IPS-18c (cell line): ENCODE measurements at regions not wholly inside any gene's neighbourhood (a gene's known extent, or its start where the extent isn't known, plus 50 kb on each side); places are given as distances from the start of the nearest gene placed in this dataset.
"Not testable (repeated sequence)": the region's sequence is repeated elsewhere in the genome, so short reads cannot be mapped to it uniquely, and the experiment has no call there.

Experiments
- H3K4me3 ChIP-seq: 2 replicates; pipeline ENCODE4 v1.7.0; 2013; ENCODE audit warnings: low read depth, mild to moderate bottlenecking, low read length, moderate library complexity; ENCODE audit not compliant: insufficient read depth
- H3K9me3 ChIP-seq: one replicate; pipeline ENCODE4 v1.6.1; 2013; ENCODE audit warnings: mild to moderate bottlenecking, low read length, moderate library complexity; ENCODE audit not compliant: control insufficient read depth, insufficient read depth

DNA sequence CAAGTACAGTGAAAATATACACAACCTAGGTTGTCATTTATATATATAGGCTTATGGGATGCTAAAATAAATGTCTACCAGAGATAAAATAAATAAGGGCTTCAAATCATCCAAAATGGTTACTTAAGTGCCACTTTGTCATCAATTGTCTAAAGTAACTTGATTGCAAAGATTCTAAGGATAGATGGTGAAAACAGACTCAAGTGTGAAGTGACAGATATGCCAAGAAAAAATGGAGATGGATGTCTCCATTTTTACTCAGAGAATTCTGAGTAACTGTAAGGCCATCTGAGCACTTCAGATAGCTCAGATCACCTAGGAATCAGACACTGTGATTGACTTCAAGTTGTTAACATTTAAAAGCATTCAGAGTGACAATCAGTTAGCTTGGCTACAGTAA, 824.3 kb downstream of the PRELID2 start:
- Histone ChIP-seq H3K9me3 (no peaks in the 10 kb centered on the region), H3K4me3 (no peak overlapping the region)

DNA sequence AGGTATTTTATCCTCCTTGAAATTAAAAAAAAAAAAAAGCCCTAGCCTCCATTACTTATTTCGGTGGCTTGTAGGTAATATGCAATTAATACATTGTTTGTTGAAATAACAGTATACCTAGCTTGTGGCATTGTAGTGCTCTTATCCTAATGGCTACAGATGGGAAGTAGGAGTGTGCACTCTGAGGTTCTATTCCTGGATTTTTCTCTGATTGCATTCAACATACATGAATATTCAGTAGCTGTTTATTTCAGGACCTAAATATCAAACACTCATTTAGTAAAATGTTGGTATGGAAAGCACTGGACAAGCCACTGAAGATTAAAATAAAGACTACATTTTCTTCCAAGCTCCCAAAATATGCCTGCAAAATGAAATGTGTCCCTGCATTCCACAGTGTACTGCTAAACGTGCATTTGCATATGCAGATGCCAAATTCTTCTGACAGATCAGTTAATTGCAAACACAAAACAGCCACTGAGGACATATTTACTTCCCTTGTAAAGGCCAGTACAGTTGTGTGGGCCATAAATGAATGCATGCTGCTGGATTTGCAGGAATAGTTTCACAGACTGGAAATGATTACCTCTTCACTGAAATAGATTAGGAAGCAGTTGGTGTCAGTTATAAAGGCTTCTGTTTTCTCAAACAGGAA, 826.1 kb downstream of the PRELID2 start:
- H3K4me3 ChIP-seq: no peak overlapping the region
- H3K9me3 ChIP-seq: no peaks in the 10 kb centered on the region

DNA sequence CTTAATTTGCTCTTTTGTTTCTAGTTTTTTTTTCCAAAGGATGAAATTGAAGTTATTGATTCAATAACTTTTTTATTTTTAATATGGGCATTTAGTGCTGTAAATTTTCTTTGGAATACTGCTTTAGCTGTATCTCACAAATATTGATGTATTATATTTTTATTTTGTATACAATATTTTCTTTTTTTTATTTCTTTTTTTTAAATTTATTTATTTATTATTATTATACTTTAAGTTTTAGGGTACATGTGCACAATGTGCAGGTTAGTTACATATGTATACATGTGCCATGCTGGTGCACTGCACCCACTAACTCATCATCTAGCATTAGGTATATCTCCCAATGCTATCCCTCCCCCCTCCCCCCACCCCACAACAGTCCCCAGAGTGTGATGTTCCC, 823.7 kb downstream of the KCTD16 start:
- H3K9me3 ChIP-seq, H3K4me3 ChIP-seq: not testable (repeated sequence)

DNA sequence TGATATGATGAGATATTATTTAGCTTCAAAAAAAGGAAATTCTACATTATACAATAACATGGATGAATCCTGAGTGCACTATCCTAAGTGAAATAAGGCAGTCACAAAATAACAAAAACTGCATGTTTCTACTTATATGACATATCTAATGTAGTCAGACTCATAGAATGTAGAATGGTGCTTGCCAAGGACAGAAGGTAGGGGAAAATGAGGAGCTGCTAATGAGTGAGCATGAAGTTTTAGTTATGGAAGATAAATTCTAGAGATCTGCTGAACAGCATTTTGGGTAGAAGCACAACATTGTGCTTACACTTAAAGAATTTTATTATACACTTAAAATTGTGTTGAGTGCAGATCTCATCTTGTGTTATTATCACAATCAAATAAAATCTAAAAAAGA, 812.4 kb downstream of the KCTD16 start:
- H3K4me3 ChIP-seq: no peak overlapping the region
- no peaks in the 10 kb centered on the region for H3K9me3 ChIP-seq

DNA sequence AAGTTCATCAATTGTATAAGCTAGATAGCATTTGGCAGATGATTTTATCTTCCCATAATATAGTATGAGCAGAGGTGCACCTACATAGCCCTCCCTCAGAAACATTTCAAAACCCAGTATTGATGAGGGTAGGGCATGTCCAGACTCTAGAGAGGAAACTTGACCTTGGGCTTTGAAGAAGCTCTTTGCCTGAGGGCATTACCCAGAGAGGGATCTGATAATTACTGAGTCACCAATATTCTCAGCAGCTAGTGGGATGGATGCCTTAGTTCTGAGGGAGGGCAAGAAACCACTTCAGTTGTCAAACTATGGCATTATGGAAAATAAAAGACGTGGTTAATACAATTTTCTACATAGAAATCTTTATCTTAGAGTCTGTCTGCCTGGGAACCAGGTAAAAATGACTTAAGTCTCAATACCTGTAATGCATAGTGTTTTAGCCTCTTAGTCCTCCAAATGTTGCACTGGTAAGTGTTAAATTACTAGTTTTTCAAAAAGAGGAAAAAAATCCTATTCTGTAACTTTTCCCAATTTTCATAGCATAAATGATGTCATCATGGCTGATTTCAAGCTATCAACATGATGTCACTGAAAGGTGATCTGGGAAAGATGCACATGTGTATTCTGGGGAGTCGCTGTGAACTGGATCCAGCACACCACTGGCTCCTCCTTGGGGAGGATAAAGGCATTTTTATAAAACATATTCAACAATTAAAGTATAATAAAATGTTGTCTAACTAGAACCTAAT, 809.0 kb downstream of the KCTD16 start:
- H3K4me3 ChIP-seq: no peak overlapping the region
- peaks cover 3% of the 10 kb centered on the region for H3K9me3 ChIP-seq

DNA sequence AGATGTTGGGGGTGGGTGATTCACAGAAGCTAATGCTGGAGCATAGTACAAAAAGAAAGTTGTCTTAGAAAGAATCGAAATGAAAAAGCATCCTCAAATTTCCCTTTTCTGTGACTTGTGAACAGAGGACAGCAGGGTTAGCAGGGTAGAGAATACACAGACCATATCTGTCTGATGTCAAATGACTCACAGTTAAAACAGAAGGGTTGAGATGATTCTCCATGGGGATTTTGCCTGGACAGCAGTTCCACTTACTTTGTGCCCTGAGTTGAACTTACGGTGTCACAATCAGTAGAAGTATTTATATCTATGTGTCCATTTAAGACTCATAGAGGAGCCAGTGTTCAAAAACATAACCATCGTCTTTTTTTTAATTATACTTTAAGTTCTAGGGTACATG, 801.6 kb downstream of the KCTD16 start:
- no peak overlapping the region for H3K4me3 ChIP-seq
- peaks cover 3% of the 10 kb centered on the region for H3K9me3 ChIP-seq

DNA sequence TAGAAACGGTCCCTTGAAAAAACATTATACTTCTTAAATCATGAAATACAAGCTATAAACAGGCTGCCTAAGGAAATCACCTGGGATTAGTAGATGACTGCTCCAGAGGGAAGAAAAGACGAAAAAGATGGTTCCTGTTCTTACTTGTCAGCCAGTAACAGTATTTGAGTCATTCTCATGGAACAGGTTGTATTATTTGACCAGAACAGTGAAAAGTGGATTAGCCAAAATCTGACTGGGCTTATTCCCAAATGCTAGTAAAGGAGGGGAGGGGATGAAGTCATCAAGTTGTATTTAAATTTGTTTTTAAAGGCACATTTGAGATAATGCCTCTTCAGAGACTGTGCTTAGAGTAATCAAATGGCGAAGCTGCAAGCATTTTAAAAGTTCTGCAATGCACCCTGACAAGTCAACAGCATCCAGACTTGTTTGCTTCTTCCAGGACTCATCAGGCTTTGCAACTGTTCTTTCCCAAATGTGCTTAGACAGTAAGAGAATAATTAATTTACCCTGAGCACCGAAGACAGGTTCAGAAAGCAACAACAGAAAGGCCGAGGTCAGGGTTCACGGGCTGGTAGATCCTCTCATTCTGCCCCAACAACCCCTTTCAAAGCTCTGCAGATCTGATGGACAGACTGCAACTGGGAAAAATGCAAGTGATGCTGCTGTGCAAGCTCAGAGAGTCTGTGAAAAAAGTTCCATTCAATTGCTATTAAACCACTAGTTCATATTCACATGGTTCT, 800.6 kb downstream of the KCTD16 start:
- H3K9me3 ChIP-seq: peaks cover 3% of the 10 kb centered on the region
- no peak overlapping the region for H3K4me3 ChIP-seq

DNA sequence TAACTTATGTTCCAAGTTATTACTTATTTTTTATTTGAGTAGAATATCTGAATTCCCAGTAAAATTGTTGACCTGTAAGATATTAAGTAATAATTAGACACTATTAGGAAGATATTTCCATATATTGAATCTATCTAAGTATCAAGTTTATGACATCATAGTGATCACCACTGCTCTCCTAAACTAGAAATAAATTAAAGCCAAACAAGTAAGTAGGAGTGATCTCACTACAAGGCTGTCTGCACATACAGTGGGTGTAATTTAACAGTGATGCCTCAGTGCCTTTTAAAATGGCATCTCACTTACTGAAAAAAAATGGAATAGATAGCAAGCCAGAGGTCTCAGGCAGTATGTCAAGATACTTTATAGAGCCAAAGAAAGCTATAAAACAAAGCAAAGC, 789.6 kb downstream of the KCTD16 start:
- Histone ChIP-seq H3K4me3 (no peak overlapping the region), H3K9me3 (no peaks in the 10 kb centered on the region)

DNA sequence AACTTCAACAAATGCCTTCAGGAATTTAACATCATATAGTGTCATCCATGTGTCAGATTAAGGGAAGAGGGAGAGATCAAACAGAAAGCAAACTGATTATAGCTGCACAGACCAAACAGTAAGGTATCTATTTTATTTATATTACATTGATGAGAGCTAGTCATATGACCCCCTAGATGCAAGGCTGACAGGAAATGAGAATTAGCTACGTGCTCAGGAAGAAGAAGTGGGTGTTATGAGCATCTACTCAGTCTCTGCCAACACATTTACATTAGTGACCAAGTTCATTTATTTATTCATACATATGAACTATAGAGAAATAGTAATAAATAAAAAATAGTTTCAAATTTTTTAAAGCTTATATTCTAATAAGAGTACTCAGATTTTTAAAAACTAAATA, 787.3 kb downstream of the KCTD16 start:
- no peaks in the 10 kb centered on the region for H3K9me3 ChIP-seq
- H3K4me3 ChIP-seq: no peak overlapping the region

DNA sequence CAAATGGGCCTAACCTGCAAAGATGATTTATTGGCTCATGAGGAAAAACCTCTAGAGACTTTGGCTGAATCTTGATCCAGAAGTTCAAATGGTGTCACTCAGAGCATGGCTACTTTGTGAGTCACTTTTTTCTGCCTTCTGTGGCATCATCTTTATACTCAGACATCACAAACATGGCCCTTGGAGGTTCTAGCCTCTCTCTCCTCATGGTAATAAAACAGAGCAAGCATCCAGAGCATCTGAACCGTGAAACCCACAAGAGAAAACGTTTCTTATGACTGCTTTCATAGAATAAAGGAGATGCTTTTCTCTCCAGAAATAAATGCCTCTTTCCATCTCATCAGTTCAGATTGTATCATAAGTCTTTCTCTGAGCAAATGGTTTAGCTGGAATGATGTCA, 780.3 kb downstream of the KCTD16 start:
- H3K4me3 ChIP-seq: no peak overlapping the region

DNA sequence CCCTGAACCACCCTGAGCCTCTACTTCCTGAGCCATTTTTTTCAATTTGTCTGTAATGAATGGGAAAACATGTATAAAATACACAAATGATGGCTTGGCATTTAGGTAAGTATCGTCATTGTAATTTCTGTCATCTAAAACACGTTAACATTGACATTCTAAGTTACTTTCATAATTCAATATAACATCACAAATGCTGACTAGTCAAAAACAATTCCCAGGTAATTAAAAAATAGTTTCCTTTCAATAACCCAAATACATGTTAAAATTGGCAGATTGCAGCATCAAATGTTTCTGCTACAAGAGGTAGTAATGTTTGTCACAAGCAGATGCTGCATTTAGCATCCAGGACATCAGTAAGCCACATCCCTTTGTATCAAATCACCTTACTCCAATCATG, 776.4 kb downstream of the KCTD16 start:
- Histone ChIP-seq H3K4me3 (no peak overlapping the region), H3K9me3 (no peaks in the 10 kb centered on the region)

More for the DNA sequence above, 780.3 kb downstream of the KCTD16 start:
- no peaks in the 10 kb centered on the region for H3K9me3 ChIP-seq

DNA sequence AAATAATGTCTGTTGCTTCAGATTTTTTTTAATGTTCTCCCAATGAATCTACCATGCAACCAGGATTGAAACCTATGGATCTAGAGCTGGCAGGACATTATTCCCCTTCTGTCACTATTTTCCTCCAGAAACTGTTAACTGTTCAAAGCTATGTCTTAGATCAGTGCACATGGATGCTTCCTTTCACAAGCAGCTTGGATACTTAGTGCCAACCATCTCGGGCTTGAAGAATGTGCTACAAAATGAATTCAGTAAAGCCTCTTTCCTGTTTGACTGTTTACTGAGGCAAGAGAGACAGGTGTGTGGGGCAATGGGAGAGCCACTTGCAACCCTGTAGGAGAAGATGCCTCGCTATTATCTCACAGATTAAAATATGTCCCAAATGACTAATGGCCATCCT, 774.8 kb downstream of the KCTD16 start:
- H3K4me3 ChIP-seq: no peak overlapping the region
- H3K9me3 ChIP-seq: no peaks in the 10 kb centered on the region

DNA sequence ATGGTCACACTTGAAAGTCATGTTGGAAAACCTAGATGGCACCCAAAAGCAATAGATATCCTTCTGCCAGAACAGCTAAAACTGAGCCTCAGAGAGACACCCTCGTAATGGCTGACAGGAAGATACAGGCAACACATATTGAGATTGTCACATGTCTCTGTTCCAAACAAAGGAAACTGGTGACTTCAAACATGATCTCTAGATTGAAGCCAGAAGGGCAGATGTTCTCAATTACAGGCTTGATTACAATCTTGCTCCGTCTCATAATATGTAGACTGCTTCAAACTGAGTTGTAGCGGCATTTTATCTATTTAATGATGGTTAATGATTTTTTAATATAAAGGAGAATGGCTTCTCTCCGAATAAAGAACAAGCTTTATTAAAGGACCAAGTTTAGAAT, 774.3 kb downstream of the KCTD16 start:
- H3K4me3 ChIP-seq: no peak overlapping the region
- no peaks in the 10 kb centered on the region for H3K9me3 ChIP-seq

DNA sequence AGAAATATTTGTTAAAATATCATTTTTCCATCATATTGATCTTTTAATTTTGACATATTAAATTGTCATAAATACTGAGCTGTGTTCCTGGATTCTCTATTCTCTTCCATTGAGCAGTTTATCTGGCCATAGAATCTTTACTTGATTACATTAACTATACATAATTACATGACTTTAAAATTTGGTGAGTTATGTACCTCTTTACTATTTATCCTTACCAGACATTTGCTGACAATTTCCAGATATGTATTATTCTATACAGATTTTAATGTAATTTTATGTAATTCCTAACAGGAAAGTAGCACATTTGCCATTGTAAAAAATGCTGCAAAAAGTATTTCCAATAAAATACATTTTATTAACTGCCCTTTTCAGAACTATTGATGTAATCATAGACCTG, 770.3 kb downstream of the KCTD16 start:
- Histone ChIP-seq H3K4me3 (no peak overlapping the region), H3K9me3 (no peaks in the 10 kb centered on the region)

DNA sequence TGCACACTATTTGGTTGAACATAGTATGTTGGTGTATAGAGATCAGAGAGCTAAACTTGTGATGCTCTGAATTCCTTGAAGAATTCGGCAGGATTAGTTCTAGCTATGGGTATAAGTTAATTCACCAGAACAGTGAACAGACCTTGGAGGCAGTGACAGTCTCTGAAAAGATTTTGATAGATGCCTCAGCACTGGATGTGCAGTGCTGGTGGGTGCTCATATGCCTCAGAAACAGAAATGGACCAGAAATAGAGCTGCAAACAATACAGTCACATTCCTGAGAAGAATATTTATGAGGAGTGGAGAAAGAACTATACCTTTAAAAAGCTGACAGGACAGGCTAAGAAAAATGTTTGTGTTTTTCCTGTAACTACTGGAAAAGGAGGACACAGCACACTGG, 747.7 kb downstream of the KCTD16 start:
- no peaks in the 10 kb centered on the region for H3K9me3 ChIP-seq

DNA sequence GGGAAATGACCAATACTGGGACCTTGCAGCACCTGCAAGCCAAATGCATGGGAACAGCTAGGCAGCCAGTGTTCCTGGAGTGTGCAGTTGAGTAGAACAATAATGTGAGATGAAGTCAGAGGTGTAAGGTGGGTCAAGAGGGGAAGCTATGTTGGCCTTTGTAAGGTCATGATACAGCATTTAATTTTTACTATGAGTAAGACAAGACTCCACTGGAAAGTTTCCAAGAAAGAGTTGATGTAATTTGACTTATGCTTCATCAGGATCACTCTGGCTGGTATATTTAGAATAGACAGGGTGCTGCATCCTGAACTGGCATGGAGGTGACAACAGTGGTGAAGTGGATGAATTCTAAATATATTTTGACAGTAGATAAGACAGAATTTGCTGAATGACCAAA, 744.8 kb downstream of the KCTD16 start:
- Histone ChIP-seq H3K4me3 (no peak overlapping the region), H3K9me3 (peaks cover 2% of the 10 kb centered on the region)

More for the DNA sequence above, 747.7 kb downstream of the KCTD16 start:
- no peak overlapping the region for H3K4me3 ChIP-seq

DNA sequence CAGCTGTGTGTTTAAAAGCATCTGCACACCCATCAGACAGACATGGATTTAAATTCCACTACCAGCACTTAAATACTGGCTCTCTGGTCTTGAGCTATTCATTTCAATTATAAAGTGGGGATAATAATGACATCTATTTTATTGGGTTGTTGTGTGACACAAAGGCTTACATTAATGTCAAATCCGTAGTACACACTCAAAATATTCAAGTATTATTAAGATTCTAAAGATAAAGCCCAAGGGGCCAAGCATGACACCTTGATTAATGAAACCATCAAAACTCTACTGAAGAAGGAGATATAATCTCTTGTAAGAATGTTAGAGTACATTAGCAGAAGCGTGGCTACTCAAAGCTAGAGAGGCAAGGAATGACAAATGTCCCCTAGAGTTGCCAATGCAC, 743.0 kb downstream of the KCTD16 start:
- H3K4me3 ChIP-seq: no peak overlapping the region
- peaks cover 2% of the 10 kb centered on the region for H3K9me3 ChIP-seq

DNA sequence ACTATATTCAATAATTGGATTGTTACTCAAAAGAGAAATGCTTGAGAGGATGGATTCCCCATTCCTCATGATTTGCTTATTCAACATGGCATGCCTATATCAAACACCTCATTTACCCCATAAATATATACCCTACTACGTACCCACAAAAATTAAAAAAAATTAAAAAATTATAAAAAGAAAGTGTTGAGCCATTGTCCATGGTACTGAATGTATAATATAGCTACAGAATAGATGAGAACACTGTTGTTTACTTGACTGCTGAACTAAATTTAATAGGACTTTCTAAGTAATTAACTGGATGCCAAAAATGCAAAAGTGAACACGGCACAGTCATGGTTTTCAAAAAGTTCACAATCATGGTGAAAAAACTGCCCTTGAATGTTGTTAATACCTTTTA, 725.8 kb downstream of the KCTD16 start:
- Histone ChIP-seq H3K9me3 (no peaks in the 10 kb centered on the region), H3K4me3 (no peak overlapping the region)
